ENCODE measurements at regions not wholly inside any gene's neighbourhood (a gene's known extent, or its start where the extent isn't known, plus 50 kb on each side); places are given as distances from the start of the nearest gene placed in this dataset.

DNA sequence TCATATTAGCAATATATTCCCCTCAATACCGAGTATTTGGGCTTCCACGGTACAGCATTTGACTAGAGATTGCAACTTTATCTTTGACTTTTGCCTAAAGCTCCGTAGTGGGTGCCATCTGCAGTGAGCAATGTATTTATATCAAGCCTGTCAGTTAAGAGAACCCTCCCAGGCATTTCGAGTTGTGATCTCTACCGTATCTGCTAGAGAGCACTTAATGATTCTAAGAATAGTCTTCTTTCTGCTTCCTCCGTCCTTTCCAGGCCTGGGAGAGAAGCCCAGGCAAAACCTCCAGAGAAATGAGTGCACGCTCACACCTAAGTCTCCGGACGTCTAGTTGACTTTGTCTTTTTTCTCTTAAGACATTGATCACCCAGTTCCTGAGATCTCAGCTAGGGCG is 210.6 kb downstream of the KLF6 start:
- ChIA-PET POLR2A (no interaction called here), CTCF (no interaction called here)
- Mint-ChIP-seq H3K27ac (no peak overlapping the region), H3K4me3 (no peak overlapping the region), H3K9me3 (ENCODE audit: insufficient read depth) (no peaks in the 10 kb centered on the region), H3K4me1 (no peaks in the 10 kb centered on the region), H3K27me3 (no peaks in the 10 kb centered on the region)
- Histone ChIP-seq H2AFZ (ENCODE audit: insufficient read depth, low read depth, low read length, poor library complexity, severe bottlenecking) (no peak overlapping the region), H4K20me1 (ENCODE audit: control insufficient read depth, insufficient read depth, low read length, poor library complexity, severe bottlenecking) (no peaks in the 10 kb centered on the region), H3K27ac (ENCODE audit: low read length in 2 of 2) (no peak overlapping the region), H3K27me3 (replicated peaks in 1 of 4; ENCODE audit: control extremely low read depth in 1 of 4, control insufficient read depth in 3 of 4, insufficient read depth in 4 of 4, low read length in 3 of 4) (no peaks in the 10 kb centered on the region), H3K9me3 (ENCODE audit: control extremely low read depth in 1 of 3, control insufficient read depth in 2 of 3, insufficient read depth in 1 of 3, low read length in 2 of 3) (no peaks in the 10 kb centered on the region), H3K4me3 (ENCODE audit: control extremely low read depth in 1 of 5, extremely low read depth in 1 of 5, insufficient read depth in 1 of 5, low read depth in 2 of 5, low read length in 4 of 5) (no peak overlapping the region), H3K79me2 (ENCODE audit: control insufficient read depth, insufficient read depth, low read length) (no peaks in the 10 kb centered on the region), H3K4me1 (ENCODE audit: control insufficient read depth in 2 of 2, insufficient read depth in 2 of 2, low read length in 2 of 2) (no peaks in the 10 kb centered on the region), H3K9ac (ENCODE audit: low read length) (no peak overlapping the region), H3K4me2 (replicated peaks; ENCODE audit: low read depth, low read length, poor library complexity, severe bottlenecking) (no peak overlapping the region), H3K36me3 (replicated peaks in 1 of 2; ENCODE audit: control extremely low read depth in 1 of 2, control insufficient read depth in 1 of 2, extremely low read depth in 1 of 2, insufficient read depth in 2 of 2, low read length in 1 of 2) (no peaks in the 10 kb centered on the region)
- TF ChIP-seq, protein P1, sequence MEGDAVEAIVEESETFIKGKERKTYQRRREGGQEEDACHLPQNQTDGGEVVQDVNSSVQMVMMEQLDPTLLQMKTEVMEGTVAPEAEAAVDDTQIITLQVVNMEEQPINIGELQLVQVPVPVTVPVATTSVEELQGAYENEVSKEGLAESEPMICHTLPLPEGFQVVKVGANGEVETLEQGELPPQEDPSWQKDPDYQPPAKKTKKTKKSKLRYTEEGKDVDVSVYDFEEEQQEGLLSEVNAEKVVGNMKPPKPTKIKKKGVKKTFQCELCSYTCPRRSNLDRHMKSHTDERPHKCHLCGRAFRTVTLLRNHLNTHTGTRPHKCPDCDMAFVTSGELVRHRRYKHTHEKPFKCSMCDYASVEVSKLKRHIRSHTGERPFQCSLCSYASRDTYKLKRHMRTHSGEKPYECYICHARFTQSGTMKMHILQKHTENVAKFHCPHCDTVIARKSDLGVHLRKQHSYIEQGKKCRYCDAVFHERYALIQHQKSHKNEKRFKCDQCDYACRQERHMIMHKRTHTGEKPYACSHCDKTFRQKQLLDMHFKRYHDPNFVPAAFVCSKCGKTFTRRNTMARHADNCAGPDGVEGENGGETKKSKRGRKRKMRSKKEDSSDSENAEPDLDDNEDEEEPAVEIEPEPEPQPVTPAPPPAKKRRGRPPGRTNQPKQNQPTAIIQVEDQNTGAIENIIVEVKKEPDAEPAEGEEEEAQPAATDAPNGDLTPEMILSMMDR (IDR thresholded peaks at IDR 0.05) = no peak
- TF ChIP-seq EZH2 (IDR thresholded peaks at IDR 0.05; ENCODE audit: borderline replicate concordance, insufficient read depth, low read depth, low read length, poor library complexity, severe bottlenecking) = no peak
- no peak for DNase-seq
- ATAC-seq (ENCODE audit: low read depth) = no peak
- intact Hi-C loops (cut with micrococcal nuclease) = no loop called here
- WGBS (ENCODE audit: insufficient coverage) = 93% methylated on average over 3 of the region's 10 CpGs

DNA sequence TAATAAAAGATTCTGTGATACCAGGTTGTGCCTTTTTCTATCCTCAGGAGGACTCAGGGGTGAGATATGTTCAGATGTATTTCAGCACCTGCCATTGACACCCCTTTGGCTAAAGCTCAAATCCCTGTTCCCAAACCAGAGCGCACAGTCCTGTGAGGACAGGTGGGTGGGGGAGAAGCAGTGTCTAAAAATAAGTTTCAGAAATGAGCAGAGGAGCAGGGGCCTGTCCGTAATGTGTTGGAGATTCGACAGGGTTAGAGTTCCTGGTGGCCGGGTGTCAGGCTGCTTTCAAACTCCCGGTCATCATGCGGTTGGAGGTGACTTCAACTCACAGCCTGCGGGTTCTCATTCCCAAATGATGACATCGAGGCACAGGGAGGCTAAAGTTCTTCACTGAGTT is 211.5 kb downstream of the KLF6 start:
- Mint-ChIP-seq H3K4me3 (no peak overlapping the region), H3K27me3 (no peaks in the 10 kb centered on the region), H3K4me1 (no peaks in the 10 kb centered on the region), H3K9me3 (ENCODE audit: insufficient read depth) (no peaks in the 10 kb centered on the region), H3K27ac (no peak overlapping the region)
- Histone ChIP-seq H2AFZ (ENCODE audit: insufficient read depth, low read depth, low read length, poor library complexity, severe bottlenecking) (no peak overlapping the region), H3K27ac (ENCODE audit: low read length in 2 of 2) (no peak overlapping the region), H3K27me3 (replicated peaks in 1 of 4; ENCODE audit: control extremely low read depth in 1 of 4, control insufficient read depth in 3 of 4, insufficient read depth in 4 of 4, low read length in 3 of 4) (no peaks in the 10 kb centered on the region), H3K4me1 (ENCODE audit: control insufficient read depth in 2 of 2, insufficient read depth in 2 of 2, low read length in 2 of 2) (no peaks in the 10 kb centered on the region), H3K79me2 (ENCODE audit: control insufficient read depth, insufficient read depth, low read length) (no peaks in the 10 kb centered on the region), H3K4me2 (replicated peaks; ENCODE audit: low read depth, low read length, poor library complexity, severe bottlenecking) (no peak overlapping the region), H4K20me1 (ENCODE audit: control insufficient read depth, insufficient read depth, low read length, poor library complexity, severe bottlenecking) (no peaks in the 10 kb centered on the region), H3K9ac (ENCODE audit: low read length) (no peak overlapping the region), H3K36me3 (replicated peaks in 1 of 2; ENCODE audit: control extremely low read depth in 1 of 2, control insufficient read depth in 1 of 2, extremely low read depth in 1 of 2, insufficient read depth in 2 of 2, low read length in 1 of 2) (no peaks in the 10 kb centered on the region), H3K9me3 (ENCODE audit: control extremely low read depth in 1 of 3, control insufficient read depth in 2 of 3, insufficient read depth in 1 of 3, low read length in 2 of 3) (no peaks in the 10 kb centered on the region), H3K4me3 (ENCODE audit: control extremely low read depth in 1 of 5, extremely low read depth in 1 of 5, insufficient read depth in 1 of 5, low read depth in 2 of 5, low read length in 4 of 5) (no peak overlapping the region)
- CTCF ChIA-PET = no interaction called here
- intact Hi-C loops (cut with micrococcal nuclease) = no loop called here
- POLR2A ChIA-PET = no interaction called here
- TF ChIP-seq, protein P1 (IDR thresholded peaks at IDR 0.05) = no peak
- TF ChIP-seq EZH2 (IDR thresholded peaks at IDR 0.05; ENCODE audit: borderline replicate concordance, insufficient read depth, low read depth, low read length, poor library complexity, severe bottlenecking) = no peak
- ATAC-seq (ENCODE audit: low read depth) (no peak), DNase-seq (no peak)
- 81% methylated on average over 7 of the region's 8 CpGs for WGBS (ENCODE audit: insufficient coverage)

Measured in B cell (primary cell).